C4-2B (cell line): ENCODE measurements at regions not wholly inside any gene's neighbourhood (a gene's known extent, or its start where the extent isn't known, plus 50 kb on each side); places are given as distances from the start of the nearest gene placed in this dataset.

ENCODE experiments used
- CTCF ChIP-seq: fragments of 450-650 bp; conservative IDR thresholded peaks from 2 replicates; pipeline ENCODE4 v1.5.1; 2017; ENCODE audit warnings: mild to moderate bottlenecking
- ZFX ChIP-seq: fragments of 450-650 bp; IDR thresholded peaks from 2 replicates; pipeline ENCODE4 v1.6.1; 2017

GRCh38 chr10:21285742-21286331 lies 239.6 kb downstream of the SKIDA1 start:
- TF ChIP-seq CTCF (no peak), ZFX (no peak)
